ENCODE measurements at regions not wholly inside any gene's neighbourhood (a gene's known extent, or its start where the extent isn't known, plus 50 kb on each side); places are given as distances from the start of the nearest gene placed in this dataset.

GRCh38 chr3:72258361-72259141, 473.6 kb upstream of the PROK2 start:
- DNase-seq (ENCODE audit: low spot score) = no peak

DNA sequence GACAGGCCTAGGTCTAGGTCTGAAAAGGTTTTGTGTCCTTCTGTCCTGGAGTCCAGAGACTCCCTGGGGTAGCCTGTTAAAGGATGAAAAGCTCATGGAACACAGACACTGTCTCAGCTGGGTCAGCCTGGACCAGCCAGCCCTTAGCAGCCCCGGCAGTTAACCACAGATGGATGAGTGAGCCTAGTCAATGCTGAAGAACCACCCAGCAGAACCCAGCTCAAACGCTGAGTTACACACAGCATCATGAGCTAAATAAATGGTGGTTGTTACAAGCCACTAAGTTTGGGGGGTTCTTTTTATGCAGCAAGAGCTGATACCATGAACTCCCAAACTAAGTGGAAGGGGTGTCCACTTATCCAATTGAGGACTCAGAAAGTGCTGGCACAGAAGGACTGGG, 472.8 kb upstream of the PROK2 start:
- DNase-seq (ENCODE audit: low spot score) = peak; percentile 60

DNA sequence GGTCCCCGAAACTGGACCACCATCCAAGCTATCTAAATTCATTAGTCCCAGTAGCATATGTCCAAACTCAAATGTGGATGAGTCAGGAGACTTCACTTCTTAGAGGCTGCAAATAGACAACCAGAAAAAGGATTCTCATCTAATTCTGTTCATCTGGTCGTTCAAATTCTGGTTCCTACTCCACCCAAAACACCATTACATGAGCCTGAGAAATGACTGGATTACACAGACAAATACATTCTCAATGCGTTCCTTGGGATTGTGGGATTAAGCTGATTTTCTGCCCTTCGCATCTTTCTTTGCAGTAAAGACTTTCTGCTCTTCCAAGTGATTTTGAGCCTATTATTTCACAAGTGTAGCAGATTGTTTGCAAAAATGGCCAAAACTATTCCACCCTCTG, 472.3 kb upstream of the PROK2 start:
- no peak for DNase-seq (ENCODE audit: low spot score)

DNA sequence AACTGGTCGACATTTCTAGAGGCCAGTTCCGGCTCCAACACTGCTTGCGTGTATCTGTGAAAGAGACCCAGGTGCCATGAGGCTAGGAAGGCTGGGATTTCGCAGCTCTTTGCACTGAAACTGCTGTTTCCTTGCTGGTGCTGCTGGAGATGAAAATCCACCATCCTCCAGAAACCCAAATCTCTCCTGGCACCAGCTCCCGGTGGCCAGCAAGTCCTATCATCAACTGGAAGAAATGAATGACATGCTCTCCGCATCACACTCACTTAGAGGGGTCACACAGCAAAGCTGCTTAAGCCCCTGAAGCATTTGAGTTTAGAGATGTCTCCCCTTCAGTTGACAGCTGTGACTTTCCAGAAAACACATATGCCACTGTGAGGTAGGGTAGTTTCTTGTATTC, 471.8 kb upstream of the PROK2 start:
- DNase-seq (ENCODE audit: low spot score) = no peak

DNA sequence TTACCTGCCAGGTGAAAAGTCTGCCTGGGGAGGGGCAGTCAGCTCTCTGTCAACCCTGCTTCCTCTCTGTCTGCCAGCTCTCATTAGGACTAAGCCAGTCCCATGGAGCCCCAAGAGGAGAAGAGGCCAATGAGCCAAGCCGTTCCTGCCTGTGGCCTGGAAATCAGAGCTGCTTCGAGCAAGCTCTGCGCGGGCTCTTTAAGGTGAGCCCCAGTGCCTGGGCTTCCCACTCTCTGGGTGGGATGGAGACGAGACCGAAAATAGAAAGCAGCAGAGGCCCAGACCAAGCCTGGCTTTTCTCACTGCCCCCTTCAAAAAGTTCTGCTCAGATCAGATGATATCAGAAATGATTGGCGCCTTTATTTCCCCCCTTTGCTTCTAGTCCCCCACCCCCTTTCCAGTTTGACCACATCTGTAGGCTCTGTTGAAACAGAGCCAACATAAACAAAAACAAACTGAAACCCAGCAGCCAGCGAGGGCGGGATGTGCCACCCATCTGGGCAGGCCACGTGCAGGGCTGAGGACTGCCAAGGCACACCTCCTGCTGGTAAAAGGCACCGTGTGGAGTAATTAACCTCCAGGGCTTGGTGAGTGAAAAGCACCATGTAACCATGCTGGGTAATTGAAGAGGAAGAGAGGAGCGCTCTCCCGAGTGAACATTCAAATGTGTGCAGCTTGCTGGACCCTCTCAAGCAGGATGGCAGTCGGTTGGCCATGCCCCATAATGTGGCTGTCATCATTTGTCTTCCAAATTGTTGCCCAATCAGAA, 471.0 kb upstream of the PROK2 start:
- DNase-seq (ENCODE audit: low spot score) = peak; percentile 86

DNA sequence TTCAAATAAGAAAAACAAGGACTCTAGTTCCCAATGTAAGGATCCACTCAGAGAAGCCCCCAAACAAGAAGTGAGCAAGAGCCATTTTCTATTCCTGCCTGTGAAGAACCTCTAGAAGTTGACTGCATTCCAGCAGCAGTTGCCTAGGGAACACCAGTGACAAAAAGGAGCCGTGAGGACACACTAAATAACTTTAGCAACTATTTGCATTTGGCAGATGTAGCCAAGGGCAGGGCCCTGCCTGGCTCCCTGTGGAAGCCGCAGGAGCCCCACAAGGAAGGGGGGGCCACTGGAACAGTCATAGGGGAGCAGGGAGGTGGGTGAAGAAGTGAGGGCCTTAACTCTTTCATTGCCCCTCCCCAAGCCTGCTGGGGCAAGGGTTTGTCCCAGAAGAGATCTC, 470.2 kb upstream of the PROK2 start:
- peak; percentile 30 for DNase-seq (ENCODE audit: low spot score)

- no peak for DNase-seq (ENCODE audit: low spot score)
Observed at GRCh38 chr3:72254483-72254882, 469.5 kb upstream of the PROK2 start.

GRCh38 chr3:72250725-72251124, 465.8 kb upstream of the PROK2 start:
- DNase-seq (ENCODE audit: low spot score) = no peak

DNA sequence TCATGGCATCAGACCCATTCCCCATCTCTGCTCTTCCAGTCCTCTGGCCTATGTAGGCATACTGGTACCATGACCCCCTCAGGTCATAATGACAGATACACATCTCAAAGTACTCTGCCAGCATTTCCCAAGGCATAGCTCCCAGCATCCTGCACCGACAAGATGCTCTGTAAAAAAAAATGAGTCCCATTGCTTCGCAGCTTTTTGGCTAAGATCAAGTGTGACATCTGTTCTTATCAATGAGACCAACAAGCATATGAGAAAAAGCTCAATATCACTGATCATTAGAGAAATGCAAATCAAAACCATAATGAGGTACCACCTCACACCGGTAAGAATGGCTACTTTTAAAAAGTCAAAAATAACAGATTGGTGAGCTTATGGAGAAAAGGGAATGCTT, 463.9 kb upstream of the PROK2 start:
- no peak for DNase-seq (ENCODE audit: low spot score)

DNA sequence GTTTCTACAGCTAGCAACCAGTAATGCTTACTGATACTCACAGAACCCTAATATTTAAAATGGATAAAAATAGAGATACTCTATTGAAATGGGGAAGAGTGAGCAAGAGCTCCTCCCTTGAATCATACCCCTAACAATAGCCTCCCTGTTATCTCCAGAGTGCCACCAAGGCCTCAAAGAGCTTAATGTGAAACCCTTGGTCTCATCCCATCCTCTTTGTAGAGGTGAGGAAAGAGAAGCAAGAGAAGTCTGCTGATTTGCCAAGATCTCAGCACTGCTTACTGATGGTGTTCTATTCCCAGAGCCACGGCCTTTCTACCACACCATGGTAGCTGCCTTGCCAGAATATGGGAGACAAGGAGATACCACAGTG, 463.4 kb upstream of the PROK2 start:
- no peak for DNase-seq (ENCODE audit: low spot score)

- DNase-seq (ENCODE audit: low spot score) = no peak
Observed at GRCh38 chr3:72247645-72248388, 462.9 kb upstream of the PROK2 start.

DNA sequence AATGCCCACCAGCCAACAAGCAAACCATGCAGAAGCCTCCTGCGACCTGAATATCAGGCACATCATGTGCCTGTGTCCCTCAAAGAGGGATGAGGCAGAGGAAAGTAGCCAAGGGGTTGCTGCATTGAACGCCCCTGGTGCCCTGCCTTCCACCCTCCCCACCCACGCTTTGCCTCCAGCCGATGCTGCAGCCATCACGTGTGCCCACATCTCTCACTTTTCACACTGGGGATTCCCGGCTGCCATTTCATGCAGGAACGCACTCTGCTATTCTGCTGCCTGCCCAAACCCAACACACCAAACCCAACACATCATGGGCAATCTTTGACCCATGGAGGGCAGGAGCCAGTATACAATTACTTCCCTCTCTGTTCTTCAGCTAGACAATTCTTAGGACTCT, 462.2 kb upstream of the PROK2 start:
- DNase-seq (ENCODE audit: low spot score) = no peak

DNA sequence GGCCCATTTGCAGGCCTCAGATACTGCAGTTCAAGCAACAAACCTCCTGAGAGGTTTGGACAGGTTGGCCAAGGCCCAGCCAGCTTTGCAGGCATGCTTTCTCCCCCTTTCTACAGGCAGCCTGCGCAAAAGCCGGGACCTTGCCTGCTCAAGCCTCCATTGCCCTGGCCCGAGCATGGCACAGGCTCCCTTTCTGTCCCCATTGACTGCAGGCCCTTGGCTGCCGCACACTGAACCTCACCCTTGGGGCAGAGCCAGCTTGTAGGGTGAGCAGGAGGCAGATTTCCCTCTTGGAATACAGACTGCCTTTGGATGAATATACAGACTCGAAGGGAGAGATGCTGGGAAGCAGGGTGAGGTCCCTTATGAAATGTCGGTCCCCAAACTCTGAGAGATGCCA, 461.7 kb upstream of the PROK2 start:
- DNase-seq (ENCODE audit: low spot score) = no peak

GRCh38 chr3:72245183-72245811, 460.3 kb upstream of the PROK2 start:
- DNase-seq (ENCODE audit: low spot score) = no peak

GRCh38 chr3:72244396-72244795, 459.4 kb upstream of the PROK2 start:
- DNase-seq (ENCODE audit: low spot score) = no peak

DNA sequence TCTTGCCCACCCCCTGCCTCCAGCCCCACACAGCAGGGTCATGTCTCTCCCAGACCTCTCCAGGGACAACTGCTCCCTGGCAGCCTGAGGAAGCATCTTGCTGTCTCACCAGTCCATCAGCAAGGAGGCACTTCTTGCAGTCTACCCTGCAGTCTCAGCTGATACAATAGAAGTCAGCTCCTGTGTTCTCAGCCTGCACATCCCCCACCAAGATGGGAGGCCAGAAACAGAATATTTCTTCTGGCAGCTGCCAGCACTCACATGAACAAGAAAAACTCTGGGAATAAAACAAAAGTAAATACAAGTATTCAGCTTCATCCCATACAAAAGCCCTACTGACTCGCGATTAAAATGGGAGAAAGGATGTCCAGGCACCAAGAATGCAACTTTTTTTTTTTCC, 457.4 kb upstream of the PROK2 start:
- DNase-seq (ENCODE audit: low spot score) = no peak

- DNase-seq (ENCODE audit: low spot score) = no peak
Observed at GRCh38 chr3:72241525-72241924, 456.6 kb upstream of the PROK2 start.

GRCh38 chr3:72240531-72240930, 455.6 kb upstream of the PROK2 start:
- no peak for DNase-seq (ENCODE audit: low spot score)

DNA sequence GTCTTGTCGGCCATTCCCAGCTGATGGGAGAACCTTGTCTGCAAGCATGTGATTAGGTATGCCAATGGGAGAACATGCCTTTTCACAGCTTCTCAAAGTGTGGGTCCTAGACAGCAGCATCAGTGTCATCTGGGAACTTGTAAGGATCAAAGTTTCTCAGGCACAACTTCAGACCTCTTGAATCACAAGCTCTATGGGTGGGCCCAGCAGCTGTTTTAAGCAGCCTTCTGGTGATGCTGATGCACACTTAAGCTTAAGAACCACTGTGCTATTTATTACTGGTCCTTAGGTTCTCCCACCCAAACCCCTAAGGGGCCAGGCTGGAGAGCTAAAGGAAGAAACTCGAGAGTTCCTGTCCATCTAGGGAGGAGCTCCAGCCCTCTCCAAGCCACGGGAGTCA, 453.9 kb upstream of the PROK2 start:
- no peak for DNase-seq (ENCODE audit: low spot score)

DNA sequence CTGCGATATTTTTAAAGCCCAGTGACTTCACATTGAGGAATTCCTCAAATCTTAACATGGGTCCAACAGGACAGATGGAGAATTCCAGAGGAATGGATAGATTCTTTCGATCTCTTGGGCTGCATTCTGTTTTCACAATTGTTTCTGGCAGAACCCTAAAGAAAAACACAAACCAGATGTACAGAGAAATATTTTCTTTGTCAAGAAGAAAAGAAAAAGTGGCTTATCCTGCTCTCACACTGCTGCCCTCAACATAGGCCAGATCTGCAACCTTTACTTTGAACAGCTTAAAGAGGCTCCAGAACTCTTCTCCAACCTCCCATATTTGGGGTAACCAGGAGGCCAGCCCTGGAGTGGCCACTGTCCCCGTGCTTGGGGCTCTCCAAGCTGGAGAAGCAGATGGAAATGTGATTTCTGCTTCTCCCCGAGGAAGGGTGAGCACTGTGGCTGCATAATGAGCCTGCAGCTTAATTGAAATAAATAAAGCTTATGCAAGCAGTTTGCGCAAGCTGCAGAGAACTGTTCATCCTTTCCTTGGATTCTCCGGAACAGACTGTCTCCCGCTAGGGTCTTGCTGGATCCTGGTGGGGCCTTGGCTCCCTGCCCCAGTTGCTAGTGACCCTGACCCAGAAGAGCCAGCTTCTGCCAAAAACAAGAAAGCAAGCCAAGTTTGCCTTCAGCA, 453.2 kb upstream of the PROK2 start:
- no peak for DNase-seq (ENCODE audit: low spot score)

- DNase-seq (ENCODE audit: low spot score) = no peak
Observed at GRCh38 chr3:72237679-72238009, 452.7 kb upstream of the PROK2 start.

DNA sequence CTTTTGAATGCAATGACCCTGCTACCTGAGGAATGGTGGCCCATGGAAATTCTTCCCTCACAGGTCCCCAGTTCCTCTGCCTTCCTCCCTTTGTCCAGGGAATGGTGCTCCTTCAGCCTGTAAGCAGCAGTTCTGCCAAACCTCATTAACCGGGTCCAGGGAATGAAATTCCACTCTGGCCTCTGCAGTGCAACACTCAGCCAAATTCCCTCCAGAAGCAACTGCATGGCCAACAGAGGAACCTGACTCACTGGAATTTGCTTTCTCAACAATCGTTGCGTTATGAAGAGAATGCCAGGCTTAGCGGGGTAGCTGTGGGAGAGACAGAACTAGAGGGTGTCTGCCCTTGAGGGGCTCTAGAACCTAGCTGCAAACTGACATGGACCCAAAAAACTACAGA, 449.4 kb upstream of the PROK2 start:
- DNase-seq (ENCODE audit: low spot score) = no peak
